ENCODE measurements at regions not wholly inside any gene's neighbourhood (a gene's known extent, or its start where the extent isn't known, plus 50 kb on each side); places are given as distances from the start of the nearest gene placed in this dataset.

- H3K4me1 ChIP-seq (ENCODE audit: low read length), result no peaks in the 10 kb centered on the region
- no peak overlapping the region for H3K27ac ChIP-seq (ENCODE audit: low read length)
- no peaks in the 10 kb centered on the region for H4K20me1 ChIP-seq (ENCODE audit: insufficient read depth, low read length)
- no peak overlapping the region for H3K4me2 ChIP-seq (ENCODE audit: low read depth, low read length)
- H3K9ac ChIP-seq (ENCODE audit: low read length), result no peak overlapping the region
- no peaks in the 10 kb centered on the region for H3K9me3 ChIP-seq (replicated peaks; ENCODE audit: insufficient read depth, low read length)
- no peaks in the 10 kb centered on the region for H3K27me3 ChIP-seq (replicated peaks; ENCODE audit: insufficient read depth, low read length)
- H3K4me3 ChIP-seq (ENCODE audit: low read length), result no peak overlapping the region
- no peak for DNase-seq
- no peaks in the 10 kb centered on the region for H3K79me2 ChIP-seq (ENCODE audit: low read length)
- H3F3A ChIP-seq (ENCODE audit: insufficient read depth, low read length), result no peaks in the 10 kb centered on the region
- TF ChIP-seq EZH2phosphoT487 (IDR thresholded peaks at IDR 0.05; ENCODE audit: low read length) (no peak), EZH2 (optimal IDR thresholded peaks at IDR 0.05; ENCODE audit: low read depth, low read length) (no peak), CTCF (IDR thresholded peaks at IDR 0.05; ENCODE audit: low read length) (no peak)
- no peaks in the 10 kb centered on the region for H3K36me3 ChIP-seq (replicated peaks; ENCODE audit: insufficient read depth, low read length)
- no peak overlapping the region for H2AFZ ChIP-seq (ENCODE audit: low read length)
- no peaks in the 10 kb centered on the region for H3K9me2 ChIP-seq (replicated peaks; ENCODE audit: insufficient read depth, low read length)
Observed at GRCh38 chr4:23117826-23118225, 425.1 kb downstream of the GBA3 start.

- no peaks in the 10 kb centered on the region for H3K9me3 ChIP-seq (replicated peaks; ENCODE audit: insufficient read depth, low read length)
Observed at GRCh38 chr4:23114538-23114937, 421.8 kb downstream of the GBA3 start.

GRCh38 chr4:23113104-23113503, 420.4 kb downstream of the GBA3 start:
- TF ChIP-seq EZH2phosphoT487 (IDR thresholded peaks at IDR 0.05; ENCODE audit: low read length), result no peak
- TF ChIP-seq CTCF (IDR thresholded peaks at IDR 0.05; ENCODE audit: low read length), result no peak
- TF ChIP-seq EZH2 (optimal IDR thresholded peaks at IDR 0.05; ENCODE audit: low read depth, low read length), result no peak
- no peak overlapping the region for H3K9ac ChIP-seq (ENCODE audit: low read length)
- no peaks in the 10 kb centered on the region for H4K20me1 ChIP-seq (ENCODE audit: insufficient read depth, low read length)
- no peak overlapping the region for H2AFZ ChIP-seq (ENCODE audit: low read length)
- no peak overlapping the region for H3K4me2 ChIP-seq (ENCODE audit: low read depth, low read length)
- no peaks in the 10 kb centered on the region for H3K79me2 ChIP-seq (ENCODE audit: low read length)
- no peaks in the 10 kb centered on the region for H3K9me2 ChIP-seq (replicated peaks; ENCODE audit: insufficient read depth, low read length)
- no peaks in the 10 kb centered on the region for H3K9me3 ChIP-seq (replicated peaks; ENCODE audit: insufficient read depth, low read length)
- H3K27ac ChIP-seq (ENCODE audit: low read length), result no peak overlapping the region
- H3F3A ChIP-seq (ENCODE audit: insufficient read depth, low read length), result no peaks in the 10 kb centered on the region
- H3K4me1 ChIP-seq (ENCODE audit: low read length), result no peaks in the 10 kb centered on the region
- H3K27me3 ChIP-seq (replicated peaks; ENCODE audit: insufficient read depth, low read length), result no peaks in the 10 kb centered on the region
- no peak for DNase-seq
- no peaks in the 10 kb centered on the region for H3K36me3 ChIP-seq (replicated peaks; ENCODE audit: insufficient read depth, low read length)
- no peak overlapping the region for H3K4me3 ChIP-seq (ENCODE audit: low read length)

More at GRCh38 chr4:23114538-23114937, 421.8 kb downstream of the GBA3 start:
- H3K79me2 ChIP-seq (ENCODE audit: low read length), result no peaks in the 10 kb centered on the region
- H3K9me2 ChIP-seq (replicated peaks; ENCODE audit: insufficient read depth, low read length), result no peaks in the 10 kb centered on the region
- no peaks in the 10 kb centered on the region for H3K27me3 ChIP-seq (replicated peaks; ENCODE audit: insufficient read depth, low read length)
- no peaks in the 10 kb centered on the region for H3F3A ChIP-seq (ENCODE audit: insufficient read depth, low read length)
- H3K4me2 ChIP-seq (ENCODE audit: low read depth, low read length), result no peak overlapping the region
- no peaks in the 10 kb centered on the region for H3K36me3 ChIP-seq (replicated peaks; ENCODE audit: insufficient read depth, low read length)
- H3K27ac ChIP-seq (ENCODE audit: low read length), result no peak overlapping the region
- peak; percentile 27 for DNase-seq
- no peak overlapping the region for H3K4me3 ChIP-seq (ENCODE audit: low read length)
- H2AFZ ChIP-seq (ENCODE audit: low read length), result no peak overlapping the region
- TF ChIP-seq EZH2 (optimal IDR thresholded peaks at IDR 0.05; ENCODE audit: low read depth, low read length) (no peak), CTCF (IDR thresholded peaks at IDR 0.05; ENCODE audit: low read length) (no peak), EZH2phosphoT487 (IDR thresholded peaks at IDR 0.05; ENCODE audit: low read length) (no peak)
- H3K9ac ChIP-seq (ENCODE audit: low read length), result no peak overlapping the region
- no peaks in the 10 kb centered on the region for H4K20me1 ChIP-seq (ENCODE audit: insufficient read depth, low read length)
- no peaks in the 10 kb centered on the region for H3K4me1 ChIP-seq (ENCODE audit: low read length)
